Right ventricle myocardium inferior (tissue), 1 donor: ENCODE measurements at regions not wholly inside any gene's neighbourhood (a gene's known extent, or its start where the extent isn't known, plus 50 kb on each side); places are given as distances from the start of the nearest gene placed in this dataset.
A peak's percentile ranks its signal among the peaks of the same experiment; 100 is the strongest.

Experiments used
- ATAC-seq: fragments of 200-7000 bp; cut with Tn5 transposase; one replicate; pipeline ENCODE4 v1.9.1; 2020; ENCODE audit warnings: mild to moderate bottlenecking, moderate library complexity
- DNase-seq: peaks from one replicate; pipeline ENCODE4 v3.0.0; 2021; ENCODE audit errors: missing footprints
- intact Hi-C: fragments of 100-400 bp; cut with DNase I; formaldehyde crosslinking; loops from one replicate; pipeline ENCODE4 v1.11.0; 2022
- donor health status: DM: no; HTN: yes; CAD: no; lungs with severe emphysema.

DNA sequence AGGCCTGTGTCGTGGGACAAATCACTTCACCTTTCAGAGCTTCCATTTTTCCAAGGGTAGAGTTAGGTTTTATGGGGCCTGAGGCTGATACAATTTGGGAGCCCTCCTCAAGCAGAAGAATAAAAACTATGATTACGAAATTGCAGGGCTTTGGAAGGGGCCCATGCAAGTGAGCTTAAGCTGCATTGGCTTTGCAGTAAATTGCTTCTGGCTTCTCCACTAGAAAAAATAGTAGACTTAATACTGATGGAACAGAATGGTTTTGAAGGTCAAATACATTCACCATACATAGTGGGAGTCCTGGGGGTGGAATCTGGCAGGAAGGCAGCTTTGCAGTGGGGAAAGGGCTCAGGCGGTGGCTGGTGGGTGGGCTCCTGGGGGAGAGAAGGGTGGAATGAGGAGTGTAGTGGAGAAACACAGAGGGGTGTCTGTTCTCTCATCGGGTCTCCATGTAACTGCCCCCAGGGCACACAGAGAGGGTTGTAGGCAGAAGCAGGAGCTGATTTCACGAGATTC lies 55.9 kb upstream of the RNF24 start:
- DNase-seq: no peak
- ATAC-seq: peak; percentile 49
- intact Hi-C loops: loop anchor here (5.0 kb wide), 1 partner anchor 59 kb away; no protein-coding TSS in a partner anchor

DNA sequence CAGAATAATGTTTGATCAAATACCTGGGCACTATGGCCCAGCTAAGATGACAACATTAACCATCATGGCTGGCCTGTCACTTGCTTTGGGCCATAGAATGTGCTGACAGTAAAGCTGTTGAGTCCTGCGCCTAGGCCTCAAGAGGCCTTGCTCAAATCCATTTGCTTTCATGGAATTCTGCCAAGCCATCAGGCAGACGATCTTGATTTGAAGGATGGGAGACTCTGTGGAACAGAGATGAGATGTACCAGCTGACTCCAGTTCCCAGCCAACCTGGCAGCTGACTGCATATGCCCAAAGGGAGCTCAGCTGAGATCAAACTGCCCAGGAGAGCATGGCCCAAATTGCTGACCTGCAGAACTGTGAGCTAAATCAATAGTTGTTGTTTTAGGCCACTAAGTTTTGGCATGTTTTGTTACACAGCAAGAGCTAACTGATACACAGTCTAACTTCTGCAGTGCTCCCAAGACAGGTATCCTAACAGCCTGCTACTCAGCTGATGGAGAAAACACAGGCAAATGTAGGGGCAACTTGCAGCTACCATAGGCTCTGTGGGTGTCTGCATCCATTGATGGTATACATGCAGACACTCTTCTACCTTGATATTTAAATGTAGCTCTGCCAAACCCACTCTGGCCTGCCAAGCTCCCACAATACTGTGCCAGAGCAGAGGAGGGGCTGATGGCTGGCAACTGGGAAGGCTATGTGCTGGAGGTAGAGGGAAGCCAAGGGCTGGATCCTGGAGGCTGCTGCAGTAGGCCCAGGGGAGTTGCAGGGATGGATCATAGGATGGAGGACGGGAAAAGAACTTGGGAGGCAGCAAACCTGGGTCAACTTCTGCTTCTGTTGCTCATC lies 55.2 kb upstream of the RNF24 start:
- intact Hi-C loops: loop anchor here (5.0 kb wide), 1 partner anchor 58 kb away; no protein-coding TSS in a partner anchor
- ATAC-seq (peak; percentile 29), DNase-seq (no peak)

- intact Hi-C loops: loop anchor here (5.0 kb wide), 1 partner anchor 57 kb away; no protein-coding TSS in a partner anchor
- no peak for DNase-seq
- no peak for ATAC-seq
These were observed 54.4 kb upstream of the RNF24 start for GRCh38 chr20:4069751-4070150.

- no peak for DNase-seq
- no peak for ATAC-seq
- intact Hi-C loops: no loop called here
These were observed 53.4 kb upstream of the RNF24 start for GRCh38 chr20:4068708-4069107.

DNA sequence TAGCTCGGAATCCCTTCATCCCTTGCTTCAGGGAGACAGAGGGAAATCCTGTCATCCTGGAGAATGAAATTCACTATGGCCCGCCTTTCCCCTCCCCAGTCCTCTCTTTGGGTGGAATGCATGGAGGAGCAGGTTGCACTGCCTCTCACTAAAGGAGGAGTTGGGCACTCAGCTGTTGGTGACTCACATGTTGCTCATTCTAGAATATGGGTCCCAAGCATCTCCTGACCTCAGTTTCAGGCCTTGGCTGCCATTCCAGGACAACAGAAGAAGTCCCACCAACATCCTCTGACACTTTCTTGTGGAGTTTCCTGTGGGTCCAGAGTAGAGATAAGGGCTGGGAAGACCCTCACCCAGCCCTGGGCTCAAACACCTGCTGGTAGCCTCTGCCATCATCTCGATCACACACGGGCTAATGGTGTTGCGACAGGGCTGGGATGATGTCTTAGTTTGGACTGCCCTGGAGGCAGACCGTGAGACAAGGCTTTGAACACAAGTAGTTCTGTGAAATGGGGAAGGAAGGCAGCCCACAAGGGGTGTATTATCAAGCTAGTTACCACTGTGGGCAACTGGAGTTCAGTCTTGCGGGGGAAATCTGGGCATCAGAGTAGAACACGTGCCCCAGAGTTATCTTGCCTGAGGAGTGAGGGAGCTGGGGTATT lies 52.4 kb upstream of the RNF24 start:
- ATAC-seq (no peak), DNase-seq (no peak)
- intact Hi-C loops: no loop called here

DNA sequence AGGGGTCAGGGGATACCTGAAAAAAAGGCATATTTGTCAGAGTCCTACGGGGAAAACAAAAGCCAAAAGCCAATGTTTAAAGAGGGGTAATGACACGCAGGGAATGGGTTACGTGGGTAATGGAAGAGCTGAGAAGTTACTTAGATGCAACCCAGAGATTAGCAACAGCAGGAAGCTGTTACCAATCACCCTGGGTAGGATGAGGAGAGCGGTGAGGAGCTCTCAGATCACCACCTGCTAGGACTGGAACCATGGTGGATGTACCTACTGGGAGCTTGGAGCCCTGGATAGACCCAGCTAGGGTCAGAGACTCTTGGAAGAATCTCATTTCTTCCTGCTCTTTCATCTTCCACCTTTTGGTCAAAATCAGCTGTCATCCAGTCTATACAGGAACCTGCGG lies 51.2 kb upstream of the RNF24 start:
- ATAC-seq (no peak), DNase-seq (no peak)
- intact Hi-C loops: no loop called here

GRCh38 chr20:4065391-4065844 lies 50.1 kb upstream of the RNF24 start:
- intact Hi-C loops: no loop called here
- peak; percentile 11 for ATAC-seq

More at GRCh38 chr20:4065391-4065844, 50.1 kb upstream of the RNF24 start:
- DNase-seq: no peak
